GM21529 (cell line): ENCODE measurements at regions not wholly inside any gene's neighbourhood (a gene's known extent, or its start where the extent isn't known, plus 50 kb on each side); places are given as distances from the start of the nearest gene placed in this dataset.
A peak's percentile ranks its signal among the peaks of the same experiment; 100 is the strongest.

Experiments
- ATAC-seq: cut with Tn5 transposase; IDR thresholded peaks from one replicate; pipeline ENCODE4 v1.9.1; 2021; ENCODE audit not compliant: unreplicated experiment

- ATAC-seq, result no peak
These were observed 201.8 kb upstream of the SERP2 start for GRCh38 chr13:44171861-44172260.

- no peak for ATAC-seq
These were observed 201.3 kb upstream of the SERP2 start for GRCh38 chr13:44172281-44172810.

DNA sequence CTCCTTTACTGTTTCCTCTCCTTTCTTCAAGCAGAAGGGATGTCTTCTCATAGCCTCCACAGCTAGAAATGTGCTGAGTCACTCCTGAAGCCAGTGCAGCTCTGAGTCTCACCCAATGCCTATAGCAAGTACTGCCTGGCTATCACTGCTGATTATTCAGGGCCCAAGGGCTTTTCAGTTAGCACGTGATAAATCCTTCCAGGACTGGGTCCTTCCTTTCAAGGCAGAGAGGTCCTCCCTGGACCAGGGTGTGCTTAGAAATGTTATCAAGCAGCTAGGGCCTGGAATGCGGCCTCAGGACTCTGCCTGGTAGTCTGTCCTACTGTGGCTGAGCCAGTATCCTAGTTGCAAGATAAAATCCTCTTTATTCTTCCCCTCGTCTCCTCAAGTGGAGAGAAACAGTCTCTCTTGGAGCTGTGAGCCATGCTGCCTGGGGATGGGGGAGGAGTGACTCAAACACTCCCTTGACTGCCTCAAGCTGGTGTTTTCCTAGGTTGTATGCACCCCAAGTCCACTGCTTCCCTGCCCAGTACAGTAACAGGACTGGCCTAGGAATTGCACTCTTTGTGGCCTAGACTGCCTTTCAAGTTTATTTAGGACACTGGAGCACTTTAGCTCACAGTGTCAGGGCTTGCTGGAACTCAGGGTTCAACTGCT, 198.7 kb upstream of the SERP2 start:
- no peak for ATAC-seq

DNA sequence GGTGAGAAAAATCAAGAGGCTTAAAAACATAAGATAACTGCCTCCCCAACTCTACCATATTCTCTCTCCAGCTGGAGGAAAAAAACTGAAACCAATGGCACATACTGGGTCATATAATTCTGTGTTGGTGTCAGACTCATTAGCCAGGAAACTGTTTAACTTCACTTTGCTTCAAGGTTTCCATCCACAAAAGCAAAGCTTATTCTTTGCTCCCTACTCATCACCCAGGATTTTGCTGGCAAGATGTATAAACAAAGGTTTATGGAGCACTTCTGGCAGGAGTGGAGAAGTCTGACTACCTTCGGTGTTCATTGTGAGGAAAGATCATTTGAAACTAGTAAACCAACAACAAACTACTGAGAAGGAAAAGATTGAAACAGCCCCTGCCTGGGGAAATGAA, 197.5 kb upstream of the SERP2 start:
- no peak for ATAC-seq

DNA sequence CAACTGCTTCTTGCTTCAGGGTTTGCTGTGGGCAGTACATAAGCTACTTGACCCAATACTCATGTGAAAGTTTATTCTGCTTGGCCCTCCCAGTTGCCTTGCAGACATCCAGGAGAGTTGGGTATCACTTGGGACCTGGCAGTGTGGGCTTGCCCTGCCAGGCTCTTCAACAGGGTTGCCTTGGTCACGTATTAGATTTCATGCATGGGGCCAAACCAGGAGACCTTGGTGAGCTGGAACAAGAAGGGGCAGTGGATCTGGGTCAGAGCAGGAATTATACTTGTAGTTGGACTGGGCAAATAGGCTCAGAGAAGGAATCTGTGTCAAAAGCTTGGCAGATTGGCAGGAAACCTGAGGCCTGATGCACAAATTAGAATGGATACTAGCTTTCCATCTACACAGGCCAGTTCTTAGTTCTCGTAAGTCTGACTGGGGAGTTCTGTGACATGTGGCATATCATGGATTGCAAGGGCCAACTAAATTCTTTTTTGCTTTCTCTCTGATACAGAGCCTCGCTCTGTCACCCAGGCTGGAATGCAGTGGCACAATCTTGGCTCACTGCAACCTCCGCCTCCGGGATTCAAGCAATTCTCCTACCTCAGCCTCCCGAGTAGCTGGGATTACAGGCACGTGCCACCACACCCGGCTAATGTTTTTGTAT, 192.6 kb upstream of the SERP2 start:
- ATAC-seq, result no peak

- no peak for ATAC-seq
These were observed 191.7 kb upstream of the SERP2 start for GRCh38 chr13:44181931-44182330.

DNA sequence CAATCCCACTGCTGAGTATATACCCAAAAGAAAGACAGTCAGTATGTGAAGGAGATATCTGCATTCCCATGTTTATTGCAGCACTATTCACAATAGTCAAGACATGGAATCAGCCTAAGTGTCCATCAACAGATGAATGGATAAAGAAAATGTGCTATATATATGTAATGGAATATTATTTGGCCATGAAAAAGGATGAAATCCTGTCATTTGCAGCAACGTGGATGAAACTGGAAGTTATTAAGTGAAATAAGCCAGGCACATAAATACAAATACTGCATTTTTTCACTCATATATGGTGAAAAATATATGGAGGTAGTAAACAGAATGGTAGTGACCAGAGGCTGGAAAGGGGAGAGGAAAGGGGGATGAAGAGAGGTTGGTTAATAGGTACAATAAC, 188.9 kb upstream of the SERP2 start:
- no peak for ATAC-seq

DNA sequence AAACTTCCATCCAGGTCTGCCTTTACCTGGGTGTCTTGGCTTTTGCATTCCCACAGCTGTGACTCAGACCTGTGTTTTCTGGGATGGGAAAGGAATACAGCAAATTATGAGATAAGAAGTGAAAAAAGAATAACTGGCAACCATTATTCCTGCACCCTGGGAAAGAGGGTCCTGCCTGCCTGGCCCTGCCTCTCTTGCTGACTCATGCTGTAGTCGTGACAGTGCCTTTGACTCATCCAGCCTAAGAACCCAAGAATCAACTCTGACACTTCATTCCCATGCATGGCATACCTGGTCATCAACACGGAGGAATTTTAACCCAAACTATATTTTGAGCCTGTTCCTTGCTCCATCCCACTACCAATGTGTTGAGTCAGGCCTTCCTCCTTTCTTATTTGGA, 185.4 kb upstream of the SERP2 start:
- ATAC-seq, result no peak

DNA sequence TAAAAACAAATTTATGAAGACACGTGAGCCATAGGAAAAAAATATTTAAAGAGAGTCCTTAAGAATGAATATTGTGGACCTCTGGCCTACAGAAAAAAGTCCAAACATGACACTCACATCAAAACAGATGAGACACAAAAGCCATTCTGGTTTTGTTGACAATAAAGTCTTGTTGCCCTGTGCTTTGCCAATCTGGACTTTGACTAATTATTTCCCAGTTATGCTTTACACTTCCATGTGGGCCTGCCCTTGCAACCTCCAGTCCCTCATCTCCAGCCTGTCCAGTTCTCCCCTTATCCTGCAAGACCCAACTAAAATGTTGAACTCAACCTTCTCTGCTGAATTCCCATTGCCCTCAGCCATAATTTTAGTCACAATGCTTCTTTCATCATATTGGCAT, 184.5 kb upstream of the SERP2 start:
- no peak for ATAC-seq

DNA sequence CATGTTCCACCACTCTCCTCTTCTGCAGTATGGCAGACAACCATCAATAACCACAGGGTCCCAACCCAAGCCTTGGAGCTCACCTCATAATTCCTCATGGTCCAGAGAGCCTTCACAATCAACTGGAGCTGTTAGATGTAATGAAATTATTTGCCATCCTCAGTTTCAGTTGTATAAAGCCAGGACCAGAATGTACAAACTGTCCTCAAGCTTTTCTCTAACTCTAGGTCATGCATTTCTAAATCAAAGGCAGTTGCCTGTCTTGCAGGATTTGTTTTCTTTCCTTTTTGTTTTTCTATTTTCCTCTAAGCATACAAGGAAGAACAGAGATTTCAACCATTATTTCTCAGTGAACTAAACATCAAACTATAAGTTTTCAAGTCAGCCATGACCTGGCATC, 182.5 kb upstream of the SERP2 start:
- no peak for ATAC-seq

GRCh38 chr13:44191504-44192171, 182.0 kb upstream of the SERP2 start:
- ATAC-seq, result no peak

DNA sequence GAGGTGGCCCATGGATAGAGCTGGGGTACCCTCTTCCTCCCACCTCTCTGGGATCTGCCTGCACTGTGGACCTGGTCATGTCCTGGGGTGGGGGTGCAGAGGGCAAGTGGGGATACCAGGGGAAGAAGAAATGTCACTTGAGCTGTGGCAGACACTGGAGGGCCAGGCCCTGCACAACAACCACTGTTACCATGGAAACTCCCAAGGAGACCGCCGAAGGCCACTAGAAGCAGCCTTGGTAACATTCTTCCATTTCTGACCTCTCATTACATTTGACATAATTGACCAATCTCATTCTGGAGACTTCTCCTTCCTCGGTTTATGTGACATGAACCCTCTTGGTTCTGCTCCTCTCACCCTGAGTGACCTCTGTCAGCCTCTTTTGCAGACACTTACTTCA, 179.9 kb upstream of the SERP2 start:
- no peak for ATAC-seq

DNA sequence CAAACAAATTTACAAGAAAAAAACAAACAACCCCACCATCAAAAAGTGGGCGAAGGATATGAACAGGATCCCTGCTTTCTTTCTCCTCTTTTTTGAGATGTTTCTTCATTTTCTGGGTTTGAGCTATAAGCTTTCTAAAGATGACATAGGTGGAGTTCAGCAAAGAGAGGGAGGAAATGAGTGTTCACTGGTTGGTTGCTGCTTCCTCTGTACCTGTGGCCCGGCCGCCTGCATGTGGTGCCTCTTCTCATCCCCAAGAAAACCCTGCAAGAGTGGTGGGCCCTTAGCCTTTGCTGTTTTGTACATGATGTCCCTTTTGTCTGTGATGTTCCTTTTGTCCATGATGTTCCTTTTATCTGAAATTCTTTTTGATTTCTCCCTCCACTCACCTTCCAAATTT, 178.4 kb upstream of the SERP2 start:
- no peak for ATAC-seq

GRCh38 chr13:44196196-44196751, 177.3 kb upstream of the SERP2 start:
- ATAC-seq, result no peak

DNA sequence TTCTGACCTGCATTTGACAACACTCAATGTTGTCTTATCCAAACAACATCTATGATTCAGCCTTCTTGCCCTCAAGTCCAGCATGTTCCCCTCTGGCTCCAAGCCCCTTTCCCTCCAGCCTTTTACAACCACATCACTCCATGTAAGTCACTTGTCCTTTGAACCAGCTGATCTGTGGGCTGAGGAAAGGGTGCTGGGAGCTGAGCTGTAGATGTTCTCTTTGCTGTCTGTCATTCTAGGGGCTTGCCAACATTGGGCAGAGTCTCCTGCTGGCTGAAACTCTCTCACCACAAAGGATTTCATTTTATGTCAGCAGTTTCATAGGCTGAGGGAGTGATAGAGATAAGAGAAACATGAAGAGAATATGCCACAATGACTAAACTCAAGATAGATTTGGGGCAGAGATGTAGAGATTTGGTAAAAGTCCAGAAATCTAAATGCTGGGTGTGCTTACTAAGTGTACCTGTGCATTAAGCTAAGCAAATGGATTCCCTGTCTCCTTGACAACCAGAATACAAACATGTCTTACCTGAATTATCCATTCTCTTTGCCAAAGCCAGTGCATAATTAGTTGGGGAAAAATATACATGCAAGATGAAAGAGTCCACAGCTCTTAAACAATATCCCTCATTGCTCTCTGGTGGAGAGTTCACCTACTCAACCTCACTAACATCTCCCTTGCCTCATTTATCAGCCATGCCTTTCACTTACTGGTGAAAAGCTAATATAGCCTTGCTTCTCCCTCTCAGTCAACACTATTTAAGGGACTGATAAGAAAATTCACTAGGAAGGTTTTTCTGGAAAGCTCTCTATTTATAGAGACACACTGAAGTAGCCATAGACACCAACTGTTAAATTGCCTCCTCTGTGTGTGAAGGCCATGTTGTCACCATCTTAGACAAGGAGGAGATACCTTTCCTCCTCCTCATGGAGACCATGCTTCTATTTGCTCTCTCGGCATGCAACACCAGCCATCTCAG, 175.5 kb upstream of the SERP2 start:
- peak; percentile 92 for ATAC-seq

DNA sequence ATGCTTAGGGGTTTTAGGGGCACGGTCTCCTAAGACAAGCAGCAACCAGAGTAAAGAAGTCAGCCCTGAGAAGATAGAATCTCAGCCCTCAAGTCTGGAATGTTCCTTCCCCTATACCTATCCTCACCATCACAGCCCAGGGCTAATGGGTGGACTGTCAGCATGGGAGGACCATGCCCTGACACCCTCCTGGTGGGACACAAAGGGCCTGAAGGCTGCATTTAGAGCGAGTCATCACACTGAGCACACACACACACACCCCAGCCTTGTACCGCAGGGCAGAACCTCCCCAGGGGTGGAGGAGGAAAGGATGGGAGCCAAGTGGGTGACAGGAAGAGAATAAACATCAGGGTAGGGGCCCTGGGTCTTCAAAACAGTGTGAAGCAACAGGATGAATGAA, 174.8 kb upstream of the SERP2 start:
- no peak for ATAC-seq

- ATAC-seq, result no peak
These were observed 173.9 kb upstream of the SERP2 start for GRCh38 chr13:44199627-44200207.

DNA sequence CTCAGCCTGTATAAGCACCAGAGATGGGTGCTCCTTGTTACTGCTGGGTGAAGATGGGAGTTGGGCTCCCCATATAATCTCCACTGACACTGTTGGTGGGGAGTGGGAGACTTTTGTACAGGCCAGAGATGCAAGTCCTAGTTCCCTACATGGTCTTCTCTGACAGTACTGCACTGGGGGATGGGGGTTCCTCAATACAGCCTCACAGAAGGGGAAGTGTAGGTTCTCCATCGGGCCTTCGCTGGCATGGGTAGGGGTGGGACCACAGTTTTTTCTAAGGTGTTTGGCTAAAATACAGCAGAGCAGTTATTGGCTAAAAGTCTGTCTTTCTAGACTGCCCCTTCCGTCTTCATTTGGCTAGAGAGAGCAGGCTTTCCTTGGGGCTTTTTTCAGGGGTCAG, 167.2 kb upstream of the SERP2 start:
- ATAC-seq, result no peak

GRCh38 chr13:44207476-44207875, 166.1 kb upstream of the SERP2 start:
- no peak for ATAC-seq

DNA sequence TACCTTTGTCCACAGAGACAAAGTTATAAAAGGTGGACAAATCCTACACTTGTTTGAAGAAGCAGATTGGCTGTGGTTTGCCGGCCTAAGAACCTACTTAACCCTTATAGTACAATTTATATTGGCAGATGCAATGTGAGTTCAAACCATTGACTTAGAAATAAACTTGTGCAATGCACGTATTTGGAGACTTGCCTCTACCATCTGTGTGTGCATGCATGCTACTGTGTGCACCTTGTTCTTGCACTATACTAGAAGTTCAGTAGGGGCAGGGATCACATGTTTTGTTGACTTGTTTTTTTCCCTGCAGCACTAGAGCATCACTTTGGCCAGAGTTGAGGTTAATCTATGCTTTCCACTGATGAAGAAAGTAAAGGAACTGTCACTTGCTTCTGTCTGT, 163.1 kb upstream of the SERP2 start:
- ATAC-seq, result no peak
